Body of pancreas (tissue), 4 donors: ENCODE measurements at regions not wholly inside any gene's neighbourhood (a gene's known extent, or its start where the extent isn't known, plus 50 kb on each side); places are given as distances from the start of the nearest gene placed in this dataset.

Source experiments
- POLR2A ChIP-seq, 3 donors: fragments of 450-650 bp; IDR thresholded peaks; one replicate each; pipeline ENCODE4 v1.6.1; 2016; ENCODE audit warnings: antibody characterized with exemption in 3 of 3, mild to moderate bottlenecking in 2 of 3
- TF ChIP-seq, protein P1 (sequence below), 7 experiments: fragments of 450-650 bp in 4 of 7; fragments of 200-600 bp in 3 of 7; sonication (generic) in 3 of 7; IDR thresholded peaks; one replicate each; pipeline ENCODE4 v1.5.1; 2016 to 2019; ENCODE audit warnings: antibody characterized with exemption in 7 of 7

- TF ChIP-seq, protein P1, sequence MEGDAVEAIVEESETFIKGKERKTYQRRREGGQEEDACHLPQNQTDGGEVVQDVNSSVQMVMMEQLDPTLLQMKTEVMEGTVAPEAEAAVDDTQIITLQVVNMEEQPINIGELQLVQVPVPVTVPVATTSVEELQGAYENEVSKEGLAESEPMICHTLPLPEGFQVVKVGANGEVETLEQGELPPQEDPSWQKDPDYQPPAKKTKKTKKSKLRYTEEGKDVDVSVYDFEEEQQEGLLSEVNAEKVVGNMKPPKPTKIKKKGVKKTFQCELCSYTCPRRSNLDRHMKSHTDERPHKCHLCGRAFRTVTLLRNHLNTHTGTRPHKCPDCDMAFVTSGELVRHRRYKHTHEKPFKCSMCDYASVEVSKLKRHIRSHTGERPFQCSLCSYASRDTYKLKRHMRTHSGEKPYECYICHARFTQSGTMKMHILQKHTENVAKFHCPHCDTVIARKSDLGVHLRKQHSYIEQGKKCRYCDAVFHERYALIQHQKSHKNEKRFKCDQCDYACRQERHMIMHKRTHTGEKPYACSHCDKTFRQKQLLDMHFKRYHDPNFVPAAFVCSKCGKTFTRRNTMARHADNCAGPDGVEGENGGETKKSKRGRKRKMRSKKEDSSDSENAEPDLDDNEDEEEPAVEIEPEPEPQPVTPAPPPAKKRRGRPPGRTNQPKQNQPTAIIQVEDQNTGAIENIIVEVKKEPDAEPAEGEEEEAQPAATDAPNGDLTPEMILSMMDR (IDR thresholded peaks at IDR 0.05), result no peak
- no peak for TF ChIP-seq POLR2A (IDR thresholded peaks at IDR 0.05)
Measured at GRCh38 chr2:117614823-117615534, 199.5 kb upstream of the DDX18 start.
